CD1c-positive myeloid dendritic cell (primary cell): ENCODE measurements at regions not wholly inside any gene's neighbourhood (a gene's known extent, or its start where the extent isn't known, plus 50 kb on each side); places are given as distances from the start of the nearest gene placed in this dataset.
"Not testable (repeated sequence)": the region's sequence is repeated elsewhere in the genome, so short reads cannot be mapped to it uniquely, and the experiment has no call there.

ENCODE experiments used
- DNase-seq: peaks from one replicate; pipeline ENCODE4 v3.0.0-alpha.2; 2016; ENCODE audit errors: extremely low spot score

GRCh38 chr10:23870651-23871610 lies 338.0 kb upstream of the KIAA1217 start:
- no peak for DNase-seq

DNA sequence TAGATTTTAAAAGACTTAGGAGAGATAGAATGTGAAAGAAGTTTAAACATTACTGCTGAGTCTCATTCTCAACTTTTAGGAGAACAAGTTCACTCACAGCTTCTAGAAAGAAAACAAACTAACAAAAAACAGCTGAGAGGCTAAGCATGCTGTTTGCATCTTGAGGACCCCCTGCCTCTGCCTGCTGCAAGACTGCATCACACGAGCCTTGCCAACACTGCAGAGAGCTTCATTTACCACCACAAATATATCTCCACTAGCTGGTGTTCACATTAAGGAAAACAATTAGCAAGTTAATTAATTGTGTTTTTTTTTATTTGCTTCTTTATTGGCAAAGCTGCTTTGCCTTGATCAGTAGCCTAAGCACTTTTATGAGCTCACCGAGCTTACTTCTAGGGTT lies 336.6 kb upstream of the KIAA1217 start:
- DNase-seq, result no peak

GRCh38 chr10:23877791-23878320 lies 331.1 kb upstream of the KIAA1217 start:
- DNase-seq, result no peak

GRCh38 chr10:23884670-23885069 lies 324.3 kb upstream of the KIAA1217 start:
- DNase-seq, result no peak

GRCh38 chr10:23885853-23886252 lies 323.1 kb upstream of the KIAA1217 start:
- DNase-seq, result no peak

DNA sequence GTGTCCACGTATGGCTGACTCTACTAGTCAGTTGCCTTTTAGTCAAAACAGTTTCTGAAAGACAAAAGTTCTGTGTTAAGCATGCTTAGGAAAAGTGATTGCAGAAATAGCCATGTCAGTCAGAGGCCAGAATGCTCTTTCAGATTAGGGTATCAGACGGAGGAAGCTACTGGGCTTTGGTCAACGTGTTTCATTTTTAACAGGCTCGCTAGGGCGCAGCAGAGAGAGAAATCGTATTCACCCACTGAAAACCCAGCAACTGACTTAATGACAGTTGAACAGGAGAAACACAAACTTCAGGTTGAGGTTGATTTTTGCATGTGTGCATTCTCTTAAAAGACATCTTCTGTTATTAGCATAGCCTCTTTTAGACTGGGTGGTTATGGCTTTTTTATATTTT lies 322.6 kb upstream of the KIAA1217 start:
- DNase-seq, result no peak

- DNase-seq, result no peak
These were observed 317.6 kb upstream of the KIAA1217 start for GRCh38 chr10:23891301-23891700.

DNA sequence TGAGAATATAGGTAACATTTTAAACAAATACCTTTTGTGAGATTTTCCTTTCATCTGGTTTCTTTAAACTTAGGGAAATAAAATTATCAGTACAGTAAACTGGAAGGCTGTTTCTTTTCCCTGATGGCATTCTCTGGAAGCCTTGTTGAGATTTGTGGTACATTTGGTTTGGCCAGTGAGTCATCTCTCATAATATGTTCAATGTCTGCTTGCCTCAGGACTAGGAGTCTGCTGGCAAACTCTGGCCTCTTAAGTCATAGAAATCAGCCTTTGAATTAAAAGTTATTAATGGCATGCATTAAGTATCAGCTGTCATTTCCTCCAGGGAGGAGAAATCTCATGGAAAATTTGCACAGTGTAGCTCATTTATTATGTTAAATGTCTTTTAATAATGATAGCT lies 316.6 kb upstream of the KIAA1217 start:
- no peak for DNase-seq

DNA sequence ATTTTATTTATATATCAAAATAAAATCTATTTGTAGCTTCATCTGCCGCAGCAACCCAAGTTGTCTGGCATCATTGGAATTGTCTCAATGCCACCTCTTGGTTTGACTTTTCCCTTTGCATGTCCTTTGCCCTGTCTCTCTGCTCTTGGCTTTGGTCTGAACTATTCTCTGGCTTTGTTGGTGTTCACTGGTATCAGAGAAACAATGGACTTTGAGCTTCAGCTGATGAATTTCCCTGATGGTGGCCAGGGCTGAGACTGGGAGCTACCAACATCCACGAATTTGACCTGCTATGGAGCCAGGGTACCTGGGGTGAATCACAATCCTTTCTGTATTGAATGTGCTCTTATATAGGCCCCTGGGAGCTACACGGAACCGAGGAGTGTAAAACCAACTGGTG lies 311.7 kb upstream of the KIAA1217 start:
- DNase-seq, result no peak

GRCh38 chr10:23897861-23898260 lies 311.1 kb upstream of the KIAA1217 start:
- DNase-seq, result no peak

DNA sequence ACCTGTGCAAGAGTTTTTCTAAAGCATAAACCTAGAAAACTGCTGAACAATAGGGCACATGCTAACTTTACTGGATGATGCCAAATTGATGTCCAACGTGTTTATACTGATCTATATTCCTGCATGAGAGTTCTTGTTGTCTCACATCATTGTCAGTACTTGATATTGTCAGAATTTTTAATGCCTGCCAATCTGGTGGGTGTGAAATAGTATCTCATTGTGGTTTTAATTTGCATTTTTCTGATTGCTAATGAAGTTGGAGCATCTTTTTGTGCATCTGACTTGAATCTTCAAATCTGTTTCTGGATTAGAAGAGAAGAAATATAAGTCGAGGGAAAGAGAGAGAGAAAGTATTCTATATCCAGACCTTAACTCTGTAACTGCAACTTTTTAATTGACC lies 309.8 kb upstream of the KIAA1217 start:
- DNase-seq, result no peak

DNA sequence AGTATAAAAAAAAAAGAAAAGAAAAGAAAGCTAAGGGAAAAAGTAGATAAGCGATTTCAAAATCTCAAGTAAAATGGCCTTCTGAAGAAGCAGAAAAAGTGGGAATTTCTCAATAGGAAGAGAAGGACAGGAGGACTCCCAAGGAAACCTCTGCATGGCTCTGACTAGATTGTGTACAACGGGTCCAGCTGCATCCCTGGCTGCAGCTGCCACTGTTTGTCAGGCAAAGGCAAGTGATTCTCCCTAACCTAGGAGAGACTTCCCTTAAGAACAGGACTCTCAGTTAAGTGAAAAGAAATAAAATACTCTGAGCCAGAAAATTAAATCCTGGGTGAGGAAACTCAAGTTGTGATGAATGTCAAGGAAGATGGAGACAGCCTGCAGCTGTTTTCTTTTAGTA lies 298.6 kb upstream of the KIAA1217 start:
- no peak for DNase-seq

GRCh38 chr10:23912884-23913404 lies 296.0 kb upstream of the KIAA1217 start:
- DNase-seq, result no peak

DNA sequence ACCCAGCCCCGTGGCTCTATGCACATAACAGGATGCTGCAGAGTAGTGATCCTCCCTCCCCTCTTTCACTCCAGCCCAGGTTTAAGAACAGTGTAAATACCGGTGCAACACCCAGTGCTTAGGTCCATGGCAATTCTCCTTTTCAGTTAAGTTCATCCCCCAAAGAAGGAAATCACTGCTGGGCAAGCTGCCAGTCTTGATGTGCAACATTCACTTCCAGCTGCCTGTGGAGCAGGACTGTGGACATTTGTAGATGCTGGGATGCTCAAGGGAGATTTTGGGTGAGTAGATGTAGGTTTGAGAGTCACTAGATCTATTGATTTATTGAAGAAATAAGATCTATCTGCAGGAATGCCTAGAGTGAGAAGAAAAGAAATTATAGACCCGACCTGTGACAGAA lies 294.3 kb upstream of the KIAA1217 start:
- no peak for DNase-seq

GRCh38 chr10:23917251-23917840 lies 291.6 kb upstream of the KIAA1217 start:
- no peak for DNase-seq

DNA sequence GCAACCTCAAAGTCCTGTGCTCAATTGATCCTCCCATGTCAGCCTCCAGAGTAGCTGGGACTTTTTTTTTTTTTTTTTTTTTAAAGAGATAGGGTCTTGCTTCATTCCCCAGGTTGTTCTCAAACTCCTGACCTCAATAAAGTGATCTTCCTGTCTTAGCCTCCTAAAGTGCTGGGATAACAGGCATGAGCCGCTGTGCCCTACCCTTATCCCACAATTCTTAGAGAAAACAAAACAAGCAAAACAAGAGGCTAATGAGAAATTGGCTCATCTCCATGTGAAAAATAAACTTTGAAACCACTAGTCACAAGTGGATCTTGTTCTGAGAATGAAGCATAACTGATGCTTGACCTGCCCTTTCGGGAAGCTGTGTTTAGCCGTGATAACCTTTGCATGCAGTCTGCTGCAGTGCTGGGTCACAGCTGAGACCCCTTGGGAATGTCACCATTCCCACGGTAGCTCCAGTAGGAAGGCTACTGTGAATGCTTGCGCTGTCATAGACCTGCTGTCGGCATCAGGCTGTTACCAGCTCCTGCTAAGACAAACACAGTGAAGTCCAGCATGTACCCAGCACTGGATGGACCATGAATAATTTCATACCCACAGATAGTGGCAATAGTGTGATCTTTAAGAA lies 290.7 kb upstream of the KIAA1217 start:
- DNase-seq, result no peak

GRCh38 chr10:23918839-23919238 lies 290.1 kb upstream of the KIAA1217 start:
- no peak for DNase-seq

- DNase-seq, result no peak
These were observed 281.2 kb upstream of the KIAA1217 start for GRCh38 chr10:23927576-23928325.

- DNase-seq, result not testable (repeated sequence)
These were observed 274.9 kb upstream of the KIAA1217 start for GRCh38 chr10:23934023-23934422.

GRCh38 chr10:23945845-23946244 lies 263.1 kb upstream of the KIAA1217 start:
- DNase-seq, result no peak

DNA sequence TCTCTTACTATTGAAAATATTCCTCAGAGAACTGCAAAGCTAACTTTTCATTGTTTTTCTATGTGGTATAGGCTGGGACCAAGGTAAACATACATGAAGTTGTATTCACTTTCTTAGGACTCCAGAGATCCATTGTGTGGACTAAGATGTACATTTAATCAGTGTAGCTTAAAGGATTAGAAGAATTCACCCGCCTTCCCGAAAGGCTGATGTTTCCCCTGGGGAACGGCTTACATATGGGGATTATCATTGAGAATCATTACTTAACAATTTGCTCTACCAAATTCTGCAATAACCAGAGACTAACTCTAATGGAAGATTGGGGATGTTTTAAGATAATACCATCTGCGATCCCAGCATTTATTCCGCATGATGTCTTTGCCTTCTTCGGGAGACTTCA lies 257.1 kb upstream of the KIAA1217 start:
- no peak for DNase-seq
